Body of pancreas (tissue), 4 donors: ENCODE measurements at regions not wholly inside any gene's neighbourhood (a gene's known extent, or its start where the extent isn't known, plus 50 kb on each side); places are given as distances from the start of the nearest gene placed in this dataset.
"Not testable (repeated sequence)": the region's sequence is repeated elsewhere in the genome, so short reads cannot be mapped to it uniquely, and the experiment has no call there.

Experiments used
- ATAC-seq: fragments of 150-250 bp; one replicate; pipeline ENCODE4 v1.9.1; 2016
- DNase-seq, 4 donors: peaks; one replicate each; pipeline ENCODE4 v3.0.0-alpha.2; 2019
- H3K27ac ChIP-seq, 4 donors: fragments of 200-600 bp; sonication (generic); 1 replicate in 3 of 4; 2 replicates in 1 of 4; pipeline versions ENCODE4 v1.5.1 to v1.6.1; 2016 to 2019; ENCODE audit warnings: mild to moderate bottlenecking in 1 of 4, mixed read lengths in 1 of 4, moderate library complexity in 1 of 4
- H3K27me3 ChIP-seq, 2 donors: fragments of 200-600 bp; sonication (generic); one replicate each; pipeline ENCODE4 v1.6.0; 2016; ENCODE audit warnings: mild to moderate bottlenecking in 1 of 2
- H3K36me3 ChIP-seq, 2 donors: fragments of 200-600 bp; sonication (generic); replicated peaks in 1 of 2; 2 replicates each; pipeline ENCODE4 v1.5.1; 2016; ENCODE audit warnings: low read depth in 2 of 2; ENCODE audit not compliant: insufficient read depth in 1 of 2
- H3K4me1 ChIP-seq: fragments of 200-600 bp; sonication (generic); one replicate; pipeline ENCODE4 v1.6.0; 2016
- H3K4me3 ChIP-seq, 2 donors: fragments of 200-600 bp; sonication (generic); 1 replicate in 1 of 2; 2 replicates in 1 of 2; pipeline ENCODE4 v1.5.1; 2016 to 2019
- H3K9me3 ChIP-seq, 3 donors: fragments of 200-600 bp; sonication (generic); 1 replicate in 2 of 3; 2 replicates in 1 of 3; pipeline ENCODE4 v1.5.1; 2016
- CTCF ChIP-seq, 7 experiments: fragments of 450-650 bp in 4 of 7; fragments of 200-600 bp in 3 of 7; sonication (generic) in 3 of 7; IDR thresholded peaks; one replicate each; pipeline ENCODE4 v1.5.1; 2016 to 2019; ENCODE audit warnings: antibody characterized with exemption in 7 of 7
- POLR2A ChIP-seq, 3 donors: fragments of 450-650 bp; IDR thresholded peaks; one replicate each; pipeline ENCODE4 v1.6.1; 2016; ENCODE audit warnings: antibody characterized with exemption in 3 of 3, mild to moderate bottlenecking in 2 of 3
- WGBS, 2 donors: methylation state at CpG; one replicate each; pipeline ENCODE4 v1.1.5; 2017; 5-methylcytosine and 5-hydroxymethylcytosine counted together
- intact Hi-C: fragments of 100-400 bp; cut with DNase I; formaldehyde crosslinking; loops from one replicate; pipeline ENCODE4 v1.15.1; 2023

GRCh38 chr3:5349343-5349742 is 161.8 kb downstream of the EDEM1 start:
- DNase-seq (no peak), ATAC-seq (no peak)
- Histone ChIP-seq H3K36me3 (no peaks in the 10 kb centered on the region), H3K27ac (no peak overlapping the region), H3K27me3 (no peaks in the 10 kb centered on the region), H3K4me1 (no peaks in the 10 kb centered on the region), H3K9me3 (no peaks in the 10 kb centered on the region), H3K4me3 (no peak overlapping the region)
- TF ChIP-seq POLR2A (IDR thresholded peaks at IDR 0.05) = no peak
- no peak for TF ChIP-seq CTCF (IDR thresholded peaks at IDR 0.05)
- intact Hi-C loops = no loop called here
- 53 to 60% methylated on average over 2 of the region's 2 CpGs for WGBS, 2 donors

- WGBS, 2 donors = 69 to 79% methylated on average over 1 of the region's 1 CpG
- H3K4me3 ChIP-seq = no peak overlapping the region
- no peaks in the 10 kb centered on the region for H3K36me3 ChIP-seq
- no peak for TF ChIP-seq CTCF (IDR thresholded peaks at IDR 0.05)
- TF ChIP-seq POLR2A (IDR thresholded peaks at IDR 0.05) = no peak
- ATAC-seq (no peak), DNase-seq (no peak)
- no peak overlapping the region for H3K27ac ChIP-seq
- H3K4me1 ChIP-seq = no peaks in the 10 kb centered on the region
- intact Hi-C loops = no loop called here
- no peaks in the 10 kb centered on the region for H3K27me3 ChIP-seq
- H3K9me3 ChIP-seq = no peaks in the 10 kb centered on the region
Measured at GRCh38 chr3:5357089-5357488, 169.6 kb downstream of the EDEM1 start.

- Histone ChIP-seq H3K27ac (no peak overlapping the region), H3K4me1 (no peaks in the 10 kb centered on the region), H3K4me3 (no peak overlapping the region), H3K36me3 (no peaks in the 10 kb centered on the region), H3K9me3 (no peaks in the 10 kb centered on the region), H3K27me3 (no peaks in the 10 kb centered on the region)
- no peak for TF ChIP-seq POLR2A (IDR thresholded peaks at IDR 0.05)
- no peak for TF ChIP-seq CTCF (IDR thresholded peaks at IDR 0.05)
- no peak for DNase-seq
- 88 to 100% methylated on average over 1 of the region's 1 CpG for WGBS, 2 donors
- intact Hi-C loops = no loop called here
- ATAC-seq = no peak
Measured at GRCh38 chr3:5358911-5359310, 171.4 kb downstream of the EDEM1 start.

GRCh38 chr3:5360453-5360852 is 172.9 kb downstream of the EDEM1 start:
- Histone ChIP-seq H3K36me3 (no peaks in the 10 kb centered on the region), H3K27ac (no peak overlapping the region), H3K9me3 (no peaks in the 10 kb centered on the region), H3K27me3 (no peaks in the 10 kb centered on the region), H3K4me1 (no peaks in the 10 kb centered on the region), H3K4me3 (no peak overlapping the region)
- TF ChIP-seq POLR2A (IDR thresholded peaks at IDR 0.05) (no peak), CTCF (IDR thresholded peaks at IDR 0.05) (no peak)
- WGBS, 2 donors = 89 to 96% methylated on average over 3 of the region's 3 CpGs
- ATAC-seq = no peak
- intact Hi-C loops = no loop called here
- DNase-seq = no peak

- TF ChIP-seq POLR2A (IDR thresholded peaks at IDR 0.05) (no peak), CTCF (IDR thresholded peaks at IDR 0.05) (no peak)
- Histone ChIP-seq H3K4me3 (no peak overlapping the region), H3K27me3 (no peaks in the 10 kb centered on the region), H3K4me1 (no peaks in the 10 kb centered on the region), H3K9me3 (no peaks in the 10 kb centered on the region), H3K27ac (no peak overlapping the region), H3K36me3 (no peaks in the 10 kb centered on the region)
- intact Hi-C loops = no loop called here
- no peak for DNase-seq
- no peak for ATAC-seq
Measured at GRCh38 chr3:5366746-5367145, 179.2 kb downstream of the EDEM1 start.

- ATAC-seq, H3K4me3 ChIP-seq, DNase-seq, H3K27me3 ChIP-seq, H3K4me1 ChIP-seq, H3K27ac ChIP-seq, H3K9me3 ChIP-seq, intact Hi-C loops, H3K36me3 ChIP-seq: not testable (repeated sequence)
- WGBS, 2 donors = 83 to 93% methylated on average over 2 of the region's 2 CpGs
Measured at GRCh38 chr3:5371555-5371954, 184.0 kb downstream of the EDEM1 start.
